HUES48 (cell line): ENCODE measurements at regions not wholly inside any gene's neighbourhood (a gene's known extent, or its start where the extent isn't known, plus 50 kb on each side); places are given as distances from the start of the nearest gene placed in this dataset.

Experiments
- H3K27ac ChIP-seq: one replicate; pipeline ENCODE4 v1.7.0; 2013; ENCODE audit warnings: low read depth, low read length, inconsistent platforms
- H3K27me3 ChIP-seq: 2 replicates; pipeline ENCODE4 v1.6.1; 2013; ENCODE audit warnings: mild to moderate bottlenecking, low read length; ENCODE audit not compliant: control insufficient read depth, insufficient read depth
- H3K36me3 ChIP-seq: 2 replicates; pipeline ENCODE4 v1.6.1; 2013; ENCODE audit warnings: low read length; ENCODE audit not compliant: control insufficient read depth, insufficient read depth
- H3K4me1 ChIP-seq: 2 replicates; pipeline ENCODE4 v1.6.1; 2013; ENCODE audit warnings: mild to moderate bottlenecking, low read length; ENCODE audit not compliant: control insufficient read depth, insufficient read depth
- H3K4me3 ChIP-seq: 2 replicates; pipeline ENCODE4 v1.5.1; 2013; ENCODE audit warnings: mild to moderate bottlenecking, low read depth, low read length
- H3K9ac ChIP-seq: 2 replicates; pipeline ENCODE4 v1.6.1; 2013; ENCODE audit warnings: mild to moderate bottlenecking, low read depth, low read length, moderate library complexity
- H3K9me3 ChIP-seq: 2 replicates; pipeline ENCODE4 v1.6.1; 2013; ENCODE audit warnings: low read length; ENCODE audit not compliant: control insufficient read depth, insufficient read depth

- Histone ChIP-seq H3K4me3 (no peak overlapping the region), H3K9ac (no peak overlapping the region), H3K9me3 (no peaks in the 10 kb centered on the region), H3K4me1 (no peaks in the 10 kb centered on the region; the same call in 1 of the 2 replicates), H3K36me3 (no peaks in the 10 kb centered on the region), H3K27me3 (peaks cover 16% of the 10 kb centered on the region), H3K27ac (no peak overlapping the region)
Measured at GRCh38 chr9:134503301-134504105, 138.1 kb upstream of the COL5A1 start.

DNA sequence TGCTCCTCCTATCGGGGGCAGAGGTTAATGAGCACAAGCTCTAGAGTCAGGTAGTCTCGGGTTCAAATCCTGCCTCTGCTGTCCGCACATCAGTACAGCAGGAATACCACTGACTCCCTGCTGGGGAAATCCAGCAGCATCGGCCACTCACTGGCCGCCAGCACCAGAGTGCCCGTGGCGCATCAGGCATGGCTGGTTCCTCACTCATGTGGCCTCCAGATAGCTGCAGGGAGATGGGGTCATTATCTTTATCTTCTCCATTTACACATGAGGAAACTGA, 137.6 kb upstream of the COL5A1 start:
- no peaks in the 10 kb centered on the region for H3K9me3 ChIP-seq
- H3K36me3 ChIP-seq: no peaks in the 10 kb centered on the region
- peaks cover 16% of the 10 kb centered on the region for H3K27me3 ChIP-seq
- no peak overlapping the region for H3K9ac ChIP-seq
- H3K27ac ChIP-seq: no peak overlapping the region
- no peaks in the 10 kb centered on the region; the same call in 1 of the 2 replicates for H3K4me1 ChIP-seq
- H3K4me3 ChIP-seq: no peak overlapping the region

DNA sequence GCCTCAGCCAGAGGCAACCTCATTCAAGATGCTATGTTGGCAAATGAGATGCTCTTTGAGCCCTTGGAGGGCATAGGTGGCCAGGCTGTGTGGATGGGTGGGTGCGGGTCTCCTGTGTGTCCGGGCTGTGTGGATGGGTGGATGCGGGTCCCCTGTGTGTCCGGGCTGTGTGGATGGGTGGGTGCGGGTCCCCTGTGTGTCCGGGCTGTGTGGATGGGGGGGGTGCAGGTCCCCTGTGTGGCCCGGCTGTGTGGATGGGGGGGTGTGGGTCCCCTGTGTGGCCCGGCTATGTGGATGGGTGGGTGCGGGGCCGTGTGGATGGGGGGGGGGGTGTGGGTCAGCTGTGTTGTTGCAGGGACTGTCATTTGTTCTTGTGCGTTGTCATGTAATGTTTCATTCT, 136.6 kb upstream of the COL5A1 start:
- H3K36me3 ChIP-seq: no peaks in the 10 kb centered on the region
- H3K4me1 ChIP-seq: no peaks in the 10 kb centered on the region; the same call in 1 of the 2 replicates
- H3K9ac ChIP-seq: no peak overlapping the region
- H3K27me3 ChIP-seq: peaks cover 16% of the 10 kb centered on the region
- no peak overlapping the region for H3K4me3 ChIP-seq
- no peak overlapping the region for H3K27ac ChIP-seq
- H3K9me3 ChIP-seq: no peaks in the 10 kb centered on the region

GRCh38 chr9:134509281-134509680, 132.3 kb upstream of the COL5A1 start:
- H3K27ac ChIP-seq: no peak overlapping the region
- no peaks in the 10 kb centered on the region for H3K27me3 ChIP-seq
- no peaks in the 10 kb centered on the region for H3K36me3 ChIP-seq
- no peaks in the 10 kb centered on the region for H3K4me1 ChIP-seq
- no peak overlapping the region for H3K9ac ChIP-seq
- no peak overlapping the region for H3K4me3 ChIP-seq
- no peaks in the 10 kb centered on the region for H3K9me3 ChIP-seq

DNA sequence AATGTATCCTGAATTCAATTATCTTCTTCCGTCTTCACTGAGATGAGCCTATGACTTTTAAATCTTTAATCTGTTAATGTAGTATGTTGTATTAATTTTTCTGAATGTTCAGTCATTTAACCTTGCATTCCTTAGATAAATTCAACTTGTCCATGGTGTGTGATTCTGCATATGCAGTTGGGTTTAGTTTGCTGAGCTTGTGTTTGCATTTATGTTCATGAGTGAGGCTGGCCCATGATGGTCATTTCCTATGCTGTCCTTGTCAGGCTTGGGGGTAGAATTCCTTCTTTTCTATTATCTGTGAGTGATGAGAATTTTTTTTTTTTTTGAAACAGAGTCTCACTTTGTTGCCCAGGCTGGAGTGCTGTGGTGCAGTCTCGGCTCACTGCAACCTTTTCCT, 131.8 kb upstream of the COL5A1 start:
- no peaks in the 10 kb centered on the region for H3K27me3 ChIP-seq
- H3K4me1 ChIP-seq: no peaks in the 10 kb centered on the region
- no peaks in the 10 kb centered on the region for H3K36me3 ChIP-seq
- H3K9me3 ChIP-seq: no peaks in the 10 kb centered on the region
- no peak overlapping the region for H3K27ac ChIP-seq
- H3K9ac ChIP-seq: no peak overlapping the region
- H3K4me3 ChIP-seq: no peak overlapping the region

- Histone ChIP-seq H3K27ac (no peak overlapping the region), H3K36me3 (no peaks in the 10 kb centered on the region), H3K9ac (no peak overlapping the region), H3K27me3 (no peaks in the 10 kb centered on the region), H3K9me3 (no peaks in the 10 kb centered on the region), H3K4me3 (no peak overlapping the region), H3K4me1 (no peaks in the 10 kb centered on the region)
Measured at GRCh38 chr9:134514503-134514902, 127.1 kb upstream of the COL5A1 start.

DNA sequence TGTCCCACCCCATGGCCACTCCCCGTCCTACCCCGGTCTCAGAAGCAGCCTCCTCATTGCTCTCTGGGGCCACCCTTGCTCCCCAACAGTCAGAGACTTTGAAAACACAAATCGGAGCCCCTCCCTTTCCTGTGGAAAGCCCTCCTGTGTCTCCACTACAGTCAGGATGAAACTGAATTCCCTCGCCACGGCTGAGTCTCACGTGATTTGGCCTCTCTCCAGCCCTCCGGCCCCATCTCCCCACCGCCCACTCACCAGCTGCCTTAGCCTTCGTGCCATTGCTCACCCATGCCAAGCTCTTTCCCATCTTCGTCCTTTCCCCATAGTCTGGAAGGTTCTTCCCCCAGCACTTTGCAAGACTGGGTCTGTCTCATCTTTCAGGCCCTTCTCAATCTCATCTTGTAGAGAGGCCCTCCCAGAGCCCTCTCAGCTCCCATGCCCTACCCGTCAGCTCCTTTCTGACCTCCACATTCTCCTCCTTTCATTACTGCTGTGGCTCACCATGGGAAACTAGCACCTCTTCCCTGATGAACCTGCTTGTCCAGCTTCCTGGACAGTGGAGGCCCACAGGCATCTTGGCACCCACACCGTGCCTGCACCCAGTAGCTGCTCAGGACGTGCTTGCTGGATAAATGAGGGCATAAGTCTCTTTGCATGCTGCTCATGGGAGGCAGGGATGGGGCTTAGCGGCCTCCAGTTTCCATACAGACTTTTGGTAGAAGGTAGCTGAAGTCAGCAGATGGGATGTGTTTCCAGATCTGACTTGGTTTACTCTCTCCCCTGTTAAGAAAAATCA, 126.4 kb upstream of the COL5A1 start:
- Histone ChIP-seq H3K36me3 (no peaks in the 10 kb centered on the region), H3K27me3 (no peaks in the 10 kb centered on the region), H3K4me3 (no peak overlapping the region), H3K4me1 (no peaks in the 10 kb centered on the region), H3K27ac (no peak overlapping the region), H3K9ac (no peak overlapping the region), H3K9me3 (no peaks in the 10 kb centered on the region)

GRCh38 chr9:134516464-134516863, 125.1 kb upstream of the COL5A1 start:
- no peak overlapping the region for H3K4me3 ChIP-seq
- H3K27me3 ChIP-seq: no peaks in the 10 kb centered on the region
- H3K4me1 ChIP-seq: no peaks in the 10 kb centered on the region
- H3K27ac ChIP-seq: no peak overlapping the region
- H3K9ac ChIP-seq: no peak overlapping the region
- no peaks in the 10 kb centered on the region for H3K36me3 ChIP-seq
- no peaks in the 10 kb centered on the region for H3K9me3 ChIP-seq

GRCh38 chr9:134517069-134517680, 124.4 kb upstream of the COL5A1 start:
- H3K9me3 ChIP-seq: no peaks in the 10 kb centered on the region
- no peak overlapping the region for H3K27ac ChIP-seq
- no peak overlapping the region for H3K9ac ChIP-seq
- H3K27me3 ChIP-seq: no peaks in the 10 kb centered on the region
- H3K4me1 ChIP-seq: no peaks in the 10 kb centered on the region
- no peaks in the 10 kb centered on the region for H3K36me3 ChIP-seq
- no peak overlapping the region for H3K4me3 ChIP-seq

- no peak overlapping the region for H3K9ac ChIP-seq
- H3K36me3 ChIP-seq: no peaks in the 10 kb centered on the region
- no peaks in the 10 kb centered on the region for H3K9me3 ChIP-seq
- no peaks in the 10 kb centered on the region for H3K27me3 ChIP-seq
- H3K4me1 ChIP-seq: no peaks in the 10 kb centered on the region
- no peak overlapping the region for H3K4me3 ChIP-seq
- H3K27ac ChIP-seq: no peak overlapping the region
Measured at GRCh38 chr9:134518004-134518606, 123.5 kb upstream of the COL5A1 start.
